HL-60 (cell line): ENCODE measurements at regions not wholly inside any gene's neighbourhood (a gene's known extent, or its start where the extent isn't known, plus 50 kb on each side); places are given as distances from the start of the nearest gene placed in this dataset.

Source experiments
- DNase-seq, 2 experiments: peaks; one replicate each; pipeline ENCODE4 v3.0.0-alpha.2; 2010 to 2020; ENCODE audit warnings: low read depth in 1 of 2, low spot score in 1 of 2
- H3K27ac ChIP-seq: fragments of 250-450 bp; sonication (Bioruptor Pico); replicated peaks from 2 replicates; pipeline ENCODE4 v1.5.1; 2020; ENCODE audit warnings: mild to moderate bottlenecking, moderate library complexity
- H3K27me3 ChIP-seq: fragments of 250-450 bp; sonication (Bioruptor Pico); 2 replicates; pipeline ENCODE4 v1.5.1; 2021; ENCODE audit warnings: mild to moderate bottlenecking, moderate library complexity; ENCODE audit not compliant: insufficient read depth, poor library complexity, severe bottlenecking
- H3K4me3 ChIP-seq: replicated peaks from 2 replicates; pipeline ENCODE4 v1.5.1; 2011; ENCODE audit warnings: mild to moderate bottlenecking, control low read depth, low read length; ENCODE audit not compliant: insufficient read depth
- GABPA ChIP-seq: IDR thresholded peaks from 2 replicates; pipeline ENCODE4 v1.6.1; 2012; ENCODE audit warnings: low read depth
- POLR2AphosphoS5 ChIP-seq: IDR thresholded peaks from 2 replicates; pipeline ENCODE4 v1.6.1; 2012; ENCODE audit warnings: low read depth
- SPI1 ChIP-seq: IDR thresholded peaks from 2 replicates; pipeline ENCODE4 v1.6.1; 2012; ENCODE audit warnings: low read depth, mild to moderate bottlenecking, borderline replicate concordance
- TF ChIP-seq, protein P1 (sequence below): IDR thresholded peaks from one replicate; pipeline ENCODE4 v1.5.1; 2011; ENCODE audit warnings: low read length, control low read depth, inconsistent platforms; ENCODE audit not compliant: insufficient read depth
- TF ChIP-seq, protein P2 (sequence below): IDR thresholded peaks from 2 replicates; pipeline ENCODE4 v1.6.1; 2012; ENCODE audit warnings: low read depth; ENCODE audit not compliant: insufficient replicate concordance

DNA sequence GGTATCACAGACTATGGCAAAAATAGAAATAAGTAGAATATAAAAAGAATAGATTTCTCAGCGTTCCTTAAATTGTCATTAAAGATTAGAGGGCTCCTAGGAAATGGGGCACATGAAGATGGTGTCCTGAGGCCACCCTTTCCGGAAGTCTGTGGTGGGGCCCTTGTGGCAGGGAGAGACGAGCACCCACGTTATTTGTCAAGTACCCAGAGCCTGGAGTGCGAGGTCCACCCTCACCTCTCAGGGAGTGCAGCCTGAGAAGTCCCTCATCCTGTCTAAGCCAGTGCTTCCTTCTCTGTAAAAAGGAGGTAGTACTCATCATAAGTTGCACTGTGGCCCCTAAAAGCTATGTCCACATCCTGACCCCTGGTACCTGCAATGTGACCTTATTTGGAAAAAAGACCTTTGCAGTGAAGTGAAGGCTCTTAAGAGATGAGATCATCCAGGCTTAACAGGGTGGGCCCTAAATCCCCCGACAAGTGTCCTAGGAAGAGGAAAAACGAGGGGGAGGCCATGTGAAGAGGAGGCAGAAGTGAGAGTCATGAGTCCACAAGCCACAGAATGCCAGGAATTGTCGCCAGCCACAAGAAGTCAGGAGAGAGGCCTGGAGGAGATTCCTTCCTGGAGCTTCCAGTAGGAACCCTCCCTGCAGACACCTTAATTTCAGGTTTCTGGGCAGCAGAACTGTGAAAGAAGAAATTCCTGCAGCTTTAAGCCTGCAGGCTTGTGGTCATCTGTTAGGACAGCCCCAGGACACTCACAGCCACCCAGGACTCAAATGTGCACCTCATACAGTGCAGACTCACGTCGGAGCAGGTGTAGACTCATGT lies 76.8 kb upstream of the CCND1 start:
- Histone ChIP-seq H3K4me3 (no peak overlapping the region), H3K27me3 (no peaks in the 10 kb centered on the region), H3K27ac (no peak overlapping the region)
- no peak for DNase-seq
- TF ChIP-seq POLR2AphosphoS5 (no peak), SPI1 (no peak)
- TF ChIP-seq, protein P1, sequence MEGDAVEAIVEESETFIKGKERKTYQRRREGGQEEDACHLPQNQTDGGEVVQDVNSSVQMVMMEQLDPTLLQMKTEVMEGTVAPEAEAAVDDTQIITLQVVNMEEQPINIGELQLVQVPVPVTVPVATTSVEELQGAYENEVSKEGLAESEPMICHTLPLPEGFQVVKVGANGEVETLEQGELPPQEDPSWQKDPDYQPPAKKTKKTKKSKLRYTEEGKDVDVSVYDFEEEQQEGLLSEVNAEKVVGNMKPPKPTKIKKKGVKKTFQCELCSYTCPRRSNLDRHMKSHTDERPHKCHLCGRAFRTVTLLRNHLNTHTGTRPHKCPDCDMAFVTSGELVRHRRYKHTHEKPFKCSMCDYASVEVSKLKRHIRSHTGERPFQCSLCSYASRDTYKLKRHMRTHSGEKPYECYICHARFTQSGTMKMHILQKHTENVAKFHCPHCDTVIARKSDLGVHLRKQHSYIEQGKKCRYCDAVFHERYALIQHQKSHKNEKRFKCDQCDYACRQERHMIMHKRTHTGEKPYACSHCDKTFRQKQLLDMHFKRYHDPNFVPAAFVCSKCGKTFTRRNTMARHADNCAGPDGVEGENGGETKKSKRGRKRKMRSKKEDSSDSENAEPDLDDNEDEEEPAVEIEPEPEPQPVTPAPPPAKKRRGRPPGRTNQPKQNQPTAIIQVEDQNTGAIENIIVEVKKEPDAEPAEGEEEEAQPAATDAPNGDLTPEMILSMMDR: no peak
- TF ChIP-seq, protein P2, sequence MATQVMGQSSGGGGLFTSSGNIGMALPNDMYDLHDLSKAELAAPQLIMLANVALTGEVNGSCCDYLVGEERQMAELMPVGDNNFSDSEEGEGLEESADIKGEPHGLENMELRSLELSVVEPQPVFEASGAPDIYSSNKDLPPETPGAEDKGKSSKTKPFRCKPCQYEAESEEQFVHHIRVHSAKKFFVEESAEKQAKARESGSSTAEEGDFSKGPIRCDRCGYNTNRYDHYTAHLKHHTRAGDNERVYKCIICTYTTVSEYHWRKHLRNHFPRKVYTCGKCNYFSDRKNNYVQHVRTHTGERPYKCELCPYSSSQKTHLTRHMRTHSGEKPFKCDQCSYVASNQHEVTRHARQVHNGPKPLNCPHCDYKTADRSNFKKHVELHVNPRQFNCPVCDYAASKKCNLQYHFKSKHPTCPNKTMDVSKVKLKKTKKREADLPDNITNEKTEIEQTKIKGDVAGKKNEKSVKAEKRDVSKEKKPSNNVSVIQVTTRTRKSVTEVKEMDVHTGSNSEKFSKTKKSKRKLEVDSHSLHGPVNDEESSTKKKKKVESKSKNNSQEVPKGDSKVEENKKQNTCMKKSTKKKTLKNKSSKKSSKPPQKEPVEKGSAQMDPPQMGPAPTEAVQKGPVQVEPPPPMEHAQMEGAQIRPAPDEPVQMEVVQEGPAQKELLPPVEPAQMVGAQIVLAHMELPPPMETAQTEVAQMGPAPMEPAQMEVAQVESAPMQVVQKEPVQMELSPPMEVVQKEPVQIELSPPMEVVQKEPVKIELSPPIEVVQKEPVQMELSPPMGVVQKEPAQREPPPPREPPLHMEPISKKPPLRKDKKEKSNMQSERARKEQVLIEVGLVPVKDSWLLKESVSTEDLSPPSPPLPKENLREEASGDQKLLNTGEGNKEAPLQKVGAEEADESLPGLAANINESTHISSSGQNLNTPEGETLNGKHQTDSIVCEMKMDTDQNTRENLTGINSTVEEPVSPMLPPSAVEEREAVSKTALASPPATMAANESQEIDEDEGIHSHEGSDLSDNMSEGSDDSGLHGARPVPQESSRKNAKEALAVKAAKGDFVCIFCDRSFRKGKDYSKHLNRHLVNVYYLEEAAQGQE: no peak

- Histone ChIP-seq H3K27me3 (no peaks in the 10 kb centered on the region), H3K4me3 (no peak overlapping the region), H3K27ac (no peak overlapping the region)
- no peak for TF ChIP-seq POLR2AphosphoS5
- TF ChIP-seq SPI1: peak; percentile 26; the same call in 1 of the 2 replicates
- no peak for DNase-seq
Observed at GRCh38 chr11:69566001-69566400, 75.0 kb upstream of the CCND1 start.

- H3K27ac ChIP-seq: no peak overlapping the region
- no peak for DNase-seq
Observed at GRCh38 chr11:69567951-69568808, 72.8 kb upstream of the CCND1 start.

More at GRCh38 chr11:69567951-69568808, 72.8 kb upstream of the CCND1 start:
- TF ChIP-seq, protein P1: no peak
- TF ChIP-seq GABPA (no peak), POLR2AphosphoS5 (no peak), SPI1 (no peak)
- TF ChIP-seq, protein P2: no peak
- H3K4me3 ChIP-seq: no peak overlapping the region
- H3K27me3 ChIP-seq: no peaks in the 10 kb centered on the region
